Mammary epithelial cell (primary cell): ENCODE measurements at regions not wholly inside any gene's neighbourhood (a gene's known extent, or its start where the extent isn't known, plus 50 kb on each side); places are given as distances from the start of the nearest gene placed in this dataset.

ENCODE experiments used
- EZH2 ChIP-seq: IDR thresholded peaks from 2 replicates; pipeline ENCODE4 v1.6.1; 2012; ENCODE audit warnings: low read length, inconsistent platforms, borderline replicate concordance
- TF ChIP-seq, protein P1 (sequence below), 2 donors: IDR thresholded peaks in 1 of 2; conservative IDR thresholded peaks in 1 of 2; 2 replicates each; pipeline ENCODE4 v1.5.1; 2011 to 2012; ENCODE audit warnings: inconsistent platforms in 2 of 2, low read length in 2 of 2, mild to moderate bottlenecking in 2 of 2, control low read depth in 1 of 2, low read depth in 1 of 2; ENCODE audit not compliant: insufficient read depth in 1 of 2; ENCODE audit errors: extremely low read depth in 1 of 2

DNA sequence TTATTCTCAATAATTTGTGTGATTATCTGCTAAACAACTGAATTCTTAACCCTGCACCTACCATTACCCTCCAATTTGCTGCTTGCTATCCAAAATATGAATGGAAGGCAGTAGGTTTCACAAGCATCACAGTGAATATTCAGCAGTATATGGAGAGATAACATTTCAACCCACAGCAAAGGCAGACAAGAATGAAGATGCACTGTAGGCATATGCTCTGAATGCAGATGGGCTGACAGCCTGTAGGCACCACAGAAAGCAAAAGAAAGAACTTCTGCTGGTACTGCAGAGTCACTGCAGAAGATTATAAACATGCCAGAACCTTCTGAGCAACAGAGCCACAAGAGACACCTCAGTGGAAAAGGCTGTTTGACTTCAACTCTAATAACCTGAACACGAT lies 63.6 kb upstream of the SLC12A2 start:
- no peak for TF ChIP-seq EZH2
- TF ChIP-seq, protein P1, sequence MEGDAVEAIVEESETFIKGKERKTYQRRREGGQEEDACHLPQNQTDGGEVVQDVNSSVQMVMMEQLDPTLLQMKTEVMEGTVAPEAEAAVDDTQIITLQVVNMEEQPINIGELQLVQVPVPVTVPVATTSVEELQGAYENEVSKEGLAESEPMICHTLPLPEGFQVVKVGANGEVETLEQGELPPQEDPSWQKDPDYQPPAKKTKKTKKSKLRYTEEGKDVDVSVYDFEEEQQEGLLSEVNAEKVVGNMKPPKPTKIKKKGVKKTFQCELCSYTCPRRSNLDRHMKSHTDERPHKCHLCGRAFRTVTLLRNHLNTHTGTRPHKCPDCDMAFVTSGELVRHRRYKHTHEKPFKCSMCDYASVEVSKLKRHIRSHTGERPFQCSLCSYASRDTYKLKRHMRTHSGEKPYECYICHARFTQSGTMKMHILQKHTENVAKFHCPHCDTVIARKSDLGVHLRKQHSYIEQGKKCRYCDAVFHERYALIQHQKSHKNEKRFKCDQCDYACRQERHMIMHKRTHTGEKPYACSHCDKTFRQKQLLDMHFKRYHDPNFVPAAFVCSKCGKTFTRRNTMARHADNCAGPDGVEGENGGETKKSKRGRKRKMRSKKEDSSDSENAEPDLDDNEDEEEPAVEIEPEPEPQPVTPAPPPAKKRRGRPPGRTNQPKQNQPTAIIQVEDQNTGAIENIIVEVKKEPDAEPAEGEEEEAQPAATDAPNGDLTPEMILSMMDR (conservative IDR thresholded peaks at IDR 0.05 in 1 of 2, IDR thresholded peaks at IDR 0.05 in 1 of 2; ENCODE audit: extremely low read depth in 1 of 2, insufficient read depth in 1 of 2, low read depth in 1 of 2, low read length in 2 of 2), result no peak
